ENCODE measurements at regions not wholly inside any gene's neighbourhood (a gene's known extent, or its start where the extent isn't known, plus 50 kb on each side); places are given as distances from the start of the nearest gene placed in this dataset.

DNA sequence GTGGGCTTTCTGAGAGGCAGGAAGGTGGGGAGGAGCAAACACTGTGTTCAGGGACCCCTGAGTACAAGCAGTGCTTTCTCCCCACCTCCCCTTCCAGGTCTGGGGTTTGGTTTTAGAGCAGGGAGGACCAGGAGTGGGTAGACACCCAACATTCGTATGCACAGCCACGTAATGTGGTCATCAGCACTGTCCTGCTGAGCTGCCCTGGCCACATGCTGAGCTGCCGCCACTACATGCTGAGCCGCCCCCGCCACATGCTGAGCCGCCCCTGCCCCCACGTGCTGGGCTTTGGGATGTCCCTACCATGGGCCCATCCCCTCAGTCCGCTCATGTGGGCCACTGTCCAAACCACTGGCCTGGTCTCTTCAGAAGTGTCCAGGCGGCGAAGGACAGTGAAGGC is 214.9 kb upstream of the CST7 start:
- no peaks in the 10 kb centered on the region for H3K27me3 Mint-ChIP-seq
- no peak overlapping the region for H3K4me3 Mint-ChIP-seq
- intact Hi-C loops (cut with micrococcal nuclease) = no loop called here
- no peaks in the 10 kb centered on the region for H3K9me3 Mint-ChIP-seq
- peaks cover 3% of the 10 kb centered on the region for H3K4me1 Mint-ChIP-seq
- no peak for DNase-seq
- H3K36me3 Mint-ChIP-seq (ENCODE audit: low read depth) = no peaks in the 10 kb centered on the region
- ChIA-PET POLR2A (no interaction called here), CTCF (no interaction called here)
- no peak for ATAC-seq (ENCODE audit: low read depth)
- no peak for TF ChIP-seq CTCF (IDR thresholded peaks at IDR 0.05)
- no peak overlapping the region for H3K27ac Mint-ChIP-seq

DNA sequence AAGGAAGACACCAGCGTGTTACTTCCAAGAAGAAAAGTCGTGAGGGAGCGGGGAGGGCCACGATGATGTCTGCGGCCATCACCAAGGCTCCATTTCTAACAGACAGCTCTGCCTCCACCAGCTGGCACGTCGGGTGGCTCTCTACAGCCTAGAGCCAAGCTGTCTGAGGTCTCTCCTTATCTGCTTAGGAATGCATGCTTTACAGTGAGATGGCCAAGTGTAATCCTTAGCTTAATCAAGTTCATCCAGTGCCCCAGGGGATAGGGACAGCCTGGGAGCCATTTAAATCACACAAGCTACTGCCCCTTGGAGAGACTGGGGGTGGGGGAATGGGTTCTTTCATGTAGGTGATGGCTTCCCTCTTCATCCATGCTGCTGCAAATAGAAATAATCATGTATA is 213.8 kb upstream of the CST7 start:
- POLR2A ChIA-PET = no interaction called here
- intact Hi-C loops (cut with micrococcal nuclease) = no loop called here
- DNase-seq (no peak), ATAC-seq (ENCODE audit: low read depth) (no peak)
- Mint-ChIP-seq H3K27ac (no peak overlapping the region), H3K9me3 (no peaks in the 10 kb centered on the region), H3K4me1 (peaks cover 10% of the 10 kb centered on the region), H3K4me3 (no peak overlapping the region), H3K36me3 (ENCODE audit: low read depth) (no peaks in the 10 kb centered on the region), H3K27me3 (no peaks in the 10 kb centered on the region)
- TF ChIP-seq CTCF (IDR thresholded peaks at IDR 0.05) = no peak
- CTCF ChIA-PET = no interaction called here

DNA sequence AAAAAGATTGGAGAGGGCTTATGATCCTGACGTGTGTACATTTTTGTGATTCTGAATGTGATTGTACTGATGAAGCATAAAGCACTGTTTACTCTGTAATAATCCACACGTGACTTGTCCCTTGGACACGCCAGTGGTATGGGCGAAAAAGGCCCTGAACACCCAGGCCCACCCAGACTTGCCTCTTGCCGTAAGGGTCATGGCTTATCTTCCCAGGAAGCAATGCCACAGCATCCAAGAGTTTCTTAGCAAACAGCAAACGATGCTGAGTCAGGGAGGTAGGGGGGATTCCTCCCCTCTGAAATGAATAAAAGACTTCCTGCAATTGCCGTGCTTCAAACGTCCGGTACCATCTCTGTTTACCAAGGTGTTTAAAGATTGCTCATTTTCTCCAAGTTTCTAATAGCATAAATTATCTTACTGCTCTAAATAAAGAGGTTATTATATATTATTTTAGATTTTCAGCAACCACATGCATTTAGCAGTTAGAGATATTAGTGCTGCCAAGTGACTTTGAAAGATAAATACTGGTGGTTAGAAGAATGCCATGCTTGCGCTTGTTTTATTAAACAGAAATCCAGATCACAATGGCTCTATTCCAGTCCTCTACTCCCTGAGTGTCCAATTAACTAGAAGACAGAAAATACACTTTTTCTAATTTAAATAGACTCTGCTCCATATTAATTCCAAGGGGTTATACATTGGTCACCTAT is 212.8 kb upstream of the CST7 start:
- Mint-ChIP-seq H3K27ac (no peak overlapping the region), H3K9me3 (no peaks in the 10 kb centered on the region), H3K36me3 (ENCODE audit: low read depth) (no peaks in the 10 kb centered on the region), H3K27me3 (no peaks in the 10 kb centered on the region), H3K4me3 (no peak overlapping the region), H3K4me1 (peaks cover 10% of the 10 kb centered on the region)
- intact Hi-C loops (cut with micrococcal nuclease) = no loop called here
- TF ChIP-seq CTCF (IDR thresholded peaks at IDR 0.05) = no peak
- POLR2A ChIA-PET = no interaction called here
- DNase-seq (no peak), ATAC-seq (ENCODE audit: low read depth) (no peak)
- CTCF ChIA-PET = no interaction called here

DNA sequence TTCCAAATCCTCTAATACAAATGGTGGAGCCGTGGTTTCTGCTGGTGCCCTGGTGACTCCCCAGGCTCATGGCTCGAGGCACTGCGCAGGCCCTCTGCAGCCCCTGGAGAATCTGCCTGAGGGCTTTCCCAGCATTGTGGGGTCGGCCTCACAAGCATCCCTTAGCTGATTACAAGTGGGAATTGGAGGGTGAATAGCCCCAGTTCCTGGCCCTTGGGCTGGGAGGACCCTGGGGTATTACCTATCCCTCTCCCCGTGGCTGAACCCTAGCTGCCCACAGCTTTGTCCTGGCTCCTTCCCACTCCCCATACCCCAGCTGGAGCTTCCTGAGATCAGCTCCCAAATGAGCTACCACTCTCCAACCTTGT is 212.2 kb upstream of the CST7 start:
- Mint-ChIP-seq H3K27me3 (no peaks in the 10 kb centered on the region), H3K4me1 (peaks cover 10% of the 10 kb centered on the region), H3K9me3 (no peaks in the 10 kb centered on the region), H3K27ac (no peak overlapping the region), H3K4me3 (no peak overlapping the region), H3K36me3 (ENCODE audit: low read depth) (no peaks in the 10 kb centered on the region)
- POLR2A ChIA-PET = no interaction called here
- ATAC-seq (ENCODE audit: low read depth) (no peak), DNase-seq (no peak)
- TF ChIP-seq CTCF (IDR thresholded peaks at IDR 0.05) = no peak
- intact Hi-C loops (cut with micrococcal nuclease) = no loop called here
- CTCF ChIA-PET = no interaction called here

DNA sequence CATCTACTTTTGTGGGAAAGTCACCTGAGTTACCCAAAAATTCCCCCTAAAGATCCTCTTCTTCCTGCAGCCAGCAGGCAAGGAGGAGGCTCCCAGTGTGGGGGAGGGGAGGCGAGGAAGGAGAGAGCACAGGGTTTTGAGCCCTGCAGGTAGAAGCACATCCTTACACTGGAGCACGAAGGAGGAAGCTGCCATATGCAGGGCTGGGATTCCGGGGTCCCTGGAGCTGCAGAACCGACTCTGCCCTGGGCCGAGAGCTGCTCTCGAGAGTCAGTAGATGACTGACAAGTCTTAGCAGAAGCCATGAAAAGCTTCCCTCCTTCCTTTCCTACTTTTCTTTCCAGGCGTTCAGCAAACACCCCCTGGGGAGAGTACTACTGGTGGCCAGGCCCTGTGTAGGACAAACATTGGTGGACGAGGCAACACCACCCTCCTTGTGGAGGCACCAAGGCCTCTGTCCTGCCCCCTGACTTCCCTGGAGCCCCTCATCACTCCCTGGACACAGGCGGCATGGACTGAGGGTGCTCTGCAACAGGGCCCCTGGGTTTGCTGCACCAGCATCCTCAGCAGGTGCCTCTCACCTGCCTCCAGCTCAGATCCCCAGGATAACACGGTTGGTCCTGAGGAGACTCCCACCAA is 211.7 kb upstream of the CST7 start:
- ChIA-PET CTCF (no interaction called here), POLR2A (no interaction called here)
- Mint-ChIP-seq H3K9me3 (no peaks in the 10 kb centered on the region), H3K27ac (no peak overlapping the region), H3K27me3 (no peaks in the 10 kb centered on the region), H3K36me3 (ENCODE audit: low read depth) (no peaks in the 10 kb centered on the region), H3K4me1 (peaks cover 10% of the 10 kb centered on the region), H3K4me3 (no peak overlapping the region)
- intact Hi-C loops (cut with micrococcal nuclease) = no loop called here
- ATAC-seq (ENCODE audit: low read depth) (no peak), DNase-seq (no peak)
- TF ChIP-seq CTCF (IDR thresholded peaks at IDR 0.05) = no peak
